HG02588 (cell line): ENCODE measurements at regions not wholly inside any gene's neighbourhood (a gene's known extent, or its start where the extent isn't known, plus 50 kb on each side); places are given as distances from the start of the nearest gene placed in this dataset.
A peak's percentile ranks its signal among the peaks of the same experiment; 100 is the strongest.
"Not testable (repeated sequence)": the region's sequence is repeated elsewhere in the genome, so short reads cannot be mapped to it uniquely, and the experiment has no call there.

ENCODE experiments used
- ATAC-seq: cut with Tn5 transposase; IDR thresholded peaks from one replicate; pipeline ENCODE4 v1.9.1; 2021; ENCODE audit warnings: mild to moderate bottlenecking, moderate library complexity; ENCODE audit not compliant: unreplicated experiment

GRCh38 chr9:86507212-86507630 is 153.0 kb upstream of the TUT7 start:
- ATAC-seq, result no peak

DNA sequence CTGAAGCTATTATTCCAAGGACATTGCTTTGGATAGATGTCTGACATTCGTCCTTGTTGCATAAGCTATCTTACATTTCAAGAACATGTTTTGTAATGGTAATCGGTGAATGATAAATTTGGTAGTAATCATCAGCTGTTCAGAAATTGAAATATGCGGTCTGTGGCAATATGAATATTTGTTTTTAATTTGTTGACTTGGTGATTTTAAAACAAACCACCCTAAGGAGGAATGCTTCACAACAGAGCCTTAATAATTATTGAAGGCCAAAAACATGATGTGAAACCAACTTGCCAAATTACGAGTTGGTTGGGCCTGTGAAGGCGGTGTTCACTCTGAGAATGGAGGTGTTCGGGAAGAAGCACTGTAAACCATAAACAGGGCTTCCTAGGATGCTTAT is 149.7 kb upstream of the TUT7 start:
- no peak for ATAC-seq

- no peak for ATAC-seq
Measured at GRCh38 chr9:86503314-86503713, 149.1 kb upstream of the TUT7 start.

DNA sequence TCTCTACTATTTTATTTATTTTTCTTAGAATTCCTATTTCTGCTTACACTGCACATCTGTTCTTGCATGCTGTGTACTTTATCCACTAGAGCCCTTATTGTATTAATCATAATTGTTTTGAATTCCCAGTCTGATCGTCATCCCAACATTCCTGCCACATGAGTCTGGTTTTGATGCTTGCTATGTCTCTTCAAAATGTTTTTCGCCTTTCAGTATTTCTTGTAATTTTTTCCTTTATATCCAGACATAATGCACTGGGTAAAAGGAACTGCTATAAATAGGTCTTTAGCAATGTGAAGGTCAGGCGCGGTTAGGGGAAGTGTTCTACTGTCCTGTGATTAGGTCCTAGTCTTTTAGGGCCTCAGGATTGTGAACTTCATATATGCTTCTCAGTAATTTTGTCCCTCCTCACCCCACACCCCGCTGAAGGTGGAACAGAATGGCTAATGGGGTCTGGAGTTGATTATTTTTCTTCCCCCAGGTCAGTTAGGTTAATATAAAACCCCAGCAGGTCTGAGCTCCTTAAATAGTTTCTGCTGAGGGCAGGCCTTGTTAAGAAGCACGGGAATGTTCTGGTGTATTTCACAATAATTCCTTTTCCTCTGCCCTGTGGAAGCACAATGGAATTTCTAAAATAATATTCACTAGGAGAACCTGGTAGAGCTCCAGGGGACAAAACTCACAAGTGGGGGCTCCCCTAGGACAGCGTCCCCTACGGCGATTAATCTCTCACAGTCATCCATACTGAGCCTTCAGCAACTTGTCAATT is 146.6 kb upstream of the TUT7 start:
- no peak for ATAC-seq

DNA sequence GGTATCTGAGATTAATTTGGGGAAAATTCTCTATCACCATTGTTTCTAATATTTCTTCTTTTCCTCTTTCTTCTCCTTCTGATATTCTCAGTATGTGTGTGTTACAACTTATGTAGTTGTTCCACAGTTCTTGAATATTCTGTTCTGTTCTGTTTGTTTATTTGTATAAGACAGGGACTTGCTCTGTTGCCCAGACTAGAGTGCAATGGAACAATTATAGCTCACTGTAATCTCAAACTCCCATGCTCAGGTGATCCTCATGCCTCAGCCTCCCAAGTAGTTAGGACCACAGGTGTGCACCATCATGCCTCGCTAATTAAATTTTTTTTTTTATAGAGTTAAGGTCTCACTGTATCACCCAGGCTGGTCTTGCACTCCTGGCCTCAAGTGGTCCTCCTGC is 145.8 kb upstream of the TUT7 start:
- ATAC-seq, result no peak

DNA sequence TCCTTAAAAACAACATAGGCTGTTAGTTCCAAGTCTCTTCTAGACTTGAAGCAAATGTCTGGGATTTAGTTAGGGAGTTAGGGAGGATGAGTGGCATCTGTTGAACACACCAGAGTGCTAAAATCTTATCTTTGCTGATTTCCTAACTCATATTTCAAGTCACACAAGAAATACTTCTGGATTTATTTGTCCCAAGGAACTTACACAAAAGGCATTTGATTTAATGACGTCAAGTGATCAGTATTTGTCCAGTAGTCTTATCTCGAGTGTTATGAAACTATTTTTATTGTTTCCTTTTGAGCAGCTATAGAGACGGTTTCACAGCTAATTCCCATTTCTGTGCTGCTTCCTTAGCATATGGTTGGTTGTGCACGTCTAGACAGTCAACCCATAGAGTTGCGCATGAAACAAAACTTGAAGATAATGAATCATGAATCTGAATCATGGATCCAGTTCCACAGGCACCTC is 140.5 kb upstream of the TUT7 start:
- ATAC-seq, result no peak

DNA sequence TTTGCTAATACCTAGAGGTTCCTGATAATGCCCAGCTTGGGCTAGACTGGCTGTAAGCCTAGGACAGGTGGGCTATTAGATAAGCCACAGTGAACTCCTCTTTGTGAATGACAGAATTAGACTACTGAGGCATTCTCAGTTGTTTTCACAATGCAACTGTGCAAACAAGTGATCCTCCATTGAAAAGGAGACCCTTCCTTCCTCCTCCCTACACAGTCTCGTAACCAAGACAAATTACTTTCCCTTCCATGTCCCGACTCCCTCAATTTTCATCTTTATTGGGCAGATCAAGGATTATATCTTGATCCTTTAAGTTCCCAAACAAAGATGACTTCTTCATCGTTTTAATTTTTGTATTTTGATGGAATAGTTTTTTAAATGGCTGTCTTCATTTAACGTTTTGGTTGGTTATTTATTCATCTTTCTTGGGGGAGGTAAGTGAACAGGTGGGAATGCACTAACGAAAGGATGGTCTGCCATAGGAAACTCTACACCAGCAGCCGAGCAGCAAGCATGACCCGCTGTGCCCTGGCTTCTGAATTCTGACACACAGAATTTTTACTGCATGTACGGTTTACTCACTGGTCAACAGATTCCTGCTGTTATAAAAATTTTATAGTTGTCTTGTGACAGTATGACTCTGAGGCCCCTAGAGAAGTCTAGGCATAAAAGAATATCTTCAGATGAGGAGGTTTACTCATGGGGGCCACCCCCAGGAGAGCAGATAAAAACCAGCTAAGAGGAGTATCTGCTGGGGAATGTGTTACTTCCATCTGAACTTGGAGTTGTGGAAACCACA is 137.5 kb upstream of the TUT7 start:
- no peak for ATAC-seq

- no peak for ATAC-seq
Measured at GRCh38 chr9:86488794-86489193, 134.6 kb upstream of the TUT7 start.

GRCh38 chr9:86488345-86488744 is 134.1 kb upstream of the TUT7 start:
- no peak for ATAC-seq

GRCh38 chr9:86487838-86488233 is 133.6 kb upstream of the TUT7 start:
- ATAC-seq, result no peak

DNA sequence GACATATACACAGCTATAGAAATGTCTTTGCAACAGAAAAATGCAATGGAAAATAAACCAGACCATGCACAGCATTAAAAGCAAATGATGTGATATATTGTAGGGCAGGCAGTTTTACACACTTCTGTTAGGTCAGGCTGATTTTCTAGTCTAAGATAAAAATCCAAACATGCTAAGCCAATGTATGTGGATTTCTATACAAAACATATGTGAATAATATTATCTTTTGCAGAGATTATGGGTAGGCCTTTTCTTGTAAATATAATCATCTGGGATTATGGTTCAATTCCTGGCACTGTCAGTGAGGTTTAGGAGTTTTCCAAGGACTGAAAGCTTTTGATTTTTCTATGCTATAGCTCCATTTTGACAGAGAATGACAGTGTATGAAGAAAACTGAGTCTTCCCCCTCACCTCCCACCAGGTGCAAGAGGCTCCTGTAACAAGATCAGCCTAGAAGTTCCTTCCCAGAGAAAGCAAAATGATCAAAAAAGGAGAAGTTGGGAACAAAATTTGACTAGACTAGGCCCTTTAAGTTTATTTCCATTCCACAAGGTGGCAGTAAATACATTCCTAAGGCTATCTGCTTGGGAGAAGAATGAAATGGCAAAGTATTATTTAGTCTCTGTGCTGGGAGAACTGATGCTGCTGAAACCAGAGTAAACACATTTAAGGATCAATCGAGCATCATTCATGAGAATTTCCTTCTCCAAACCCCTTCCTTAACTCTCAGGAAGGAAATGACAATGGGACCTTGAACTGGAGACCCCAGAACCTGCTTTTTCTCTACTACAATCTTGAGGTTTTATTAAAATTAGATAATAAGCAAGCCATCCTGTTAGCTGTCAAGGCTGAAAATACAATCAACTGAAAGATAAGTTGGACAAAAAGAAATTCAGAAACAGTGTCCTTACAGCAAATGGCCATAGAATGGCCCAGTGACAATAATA is 133.0 kb upstream of the TUT7 start:
- ATAC-seq, result no peak

- ATAC-seq, result peak; percentile 73
Measured at GRCh38 chr9:86485359-86485758, 131.1 kb upstream of the TUT7 start.

DNA sequence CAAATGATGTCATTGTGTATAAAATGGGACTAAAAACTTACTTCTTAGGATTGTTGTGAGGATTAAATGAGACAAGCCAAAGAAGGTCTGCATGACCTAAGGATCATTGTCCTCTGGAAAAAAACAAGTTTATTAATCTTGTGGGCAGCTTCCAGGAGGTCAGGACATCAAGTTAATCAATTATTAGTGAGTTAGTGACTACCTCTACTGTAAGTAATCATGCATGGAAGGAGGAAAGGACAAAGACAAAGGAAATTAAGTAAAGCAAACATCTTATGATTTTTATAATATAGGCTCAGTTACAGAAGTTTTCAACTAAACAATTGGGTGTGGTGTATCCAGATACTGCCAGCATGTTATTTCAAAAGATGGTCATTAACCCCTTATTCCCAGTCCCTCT is 129.3 kb upstream of the TUT7 start:
- no peak for ATAC-seq

DNA sequence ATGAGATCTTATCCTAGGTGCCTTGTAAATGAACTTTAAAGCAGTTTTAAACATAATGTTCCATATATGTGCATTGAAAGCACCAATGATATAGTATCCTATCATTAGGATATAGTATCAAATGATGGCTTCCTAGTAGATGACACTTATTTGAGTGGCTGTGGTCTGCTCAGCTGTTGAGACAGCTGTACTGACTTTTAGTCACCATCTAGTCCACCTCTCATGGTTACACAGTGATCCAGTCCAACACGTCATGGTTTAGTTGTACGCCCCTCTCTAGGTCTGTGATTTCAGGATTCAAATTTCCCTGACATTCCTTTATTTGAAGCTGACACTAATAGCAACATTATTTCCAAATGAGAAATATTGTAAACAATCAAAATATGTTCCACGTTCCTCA is 127.3 kb upstream of the TUT7 start:
- ATAC-seq, result no peak

DNA sequence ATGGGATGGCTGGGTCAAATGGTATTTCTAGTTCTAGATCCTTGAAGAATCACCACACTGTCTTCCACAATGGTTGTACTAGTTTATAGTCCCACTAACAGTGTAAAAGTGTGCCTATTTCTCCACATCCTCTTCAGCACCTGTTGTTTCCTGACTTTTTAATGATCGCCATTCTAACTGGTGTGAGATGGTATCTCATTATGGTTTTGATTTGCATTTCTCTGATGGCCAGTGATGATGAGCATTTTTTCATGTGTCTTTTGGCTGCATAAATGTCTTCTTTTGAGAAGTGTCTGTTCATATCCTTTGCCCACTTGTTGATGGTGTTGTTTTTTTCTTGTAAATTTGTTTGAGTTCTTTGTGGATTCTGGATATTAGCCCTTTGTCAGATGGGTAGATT is 121.0 kb upstream of the TUT7 start:
- not testable (repeated sequence) for ATAC-seq

- ATAC-seq, result no peak
Measured at GRCh38 chr9:86471171-86471815, 117.1 kb upstream of the TUT7 start.

DNA sequence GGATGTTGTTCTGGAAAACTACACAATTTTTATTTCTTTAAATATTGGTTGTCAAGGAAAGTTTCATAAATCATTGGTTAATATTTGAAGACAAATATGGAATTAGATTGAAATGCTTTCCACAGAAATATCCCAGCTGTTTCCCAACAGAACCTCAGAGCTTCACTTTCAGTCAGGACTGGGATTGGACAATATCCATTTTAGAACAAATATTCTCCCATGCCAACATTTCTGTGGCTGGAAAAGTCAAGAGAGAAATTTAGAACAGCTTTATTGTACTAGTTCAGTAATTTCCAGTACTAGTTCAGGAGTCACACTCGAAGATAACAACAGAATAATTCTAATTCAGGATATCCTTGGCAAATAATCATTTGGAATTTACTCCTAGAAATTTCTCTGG is 116.1 kb upstream of the TUT7 start:
- ATAC-seq, result no peak

DNA sequence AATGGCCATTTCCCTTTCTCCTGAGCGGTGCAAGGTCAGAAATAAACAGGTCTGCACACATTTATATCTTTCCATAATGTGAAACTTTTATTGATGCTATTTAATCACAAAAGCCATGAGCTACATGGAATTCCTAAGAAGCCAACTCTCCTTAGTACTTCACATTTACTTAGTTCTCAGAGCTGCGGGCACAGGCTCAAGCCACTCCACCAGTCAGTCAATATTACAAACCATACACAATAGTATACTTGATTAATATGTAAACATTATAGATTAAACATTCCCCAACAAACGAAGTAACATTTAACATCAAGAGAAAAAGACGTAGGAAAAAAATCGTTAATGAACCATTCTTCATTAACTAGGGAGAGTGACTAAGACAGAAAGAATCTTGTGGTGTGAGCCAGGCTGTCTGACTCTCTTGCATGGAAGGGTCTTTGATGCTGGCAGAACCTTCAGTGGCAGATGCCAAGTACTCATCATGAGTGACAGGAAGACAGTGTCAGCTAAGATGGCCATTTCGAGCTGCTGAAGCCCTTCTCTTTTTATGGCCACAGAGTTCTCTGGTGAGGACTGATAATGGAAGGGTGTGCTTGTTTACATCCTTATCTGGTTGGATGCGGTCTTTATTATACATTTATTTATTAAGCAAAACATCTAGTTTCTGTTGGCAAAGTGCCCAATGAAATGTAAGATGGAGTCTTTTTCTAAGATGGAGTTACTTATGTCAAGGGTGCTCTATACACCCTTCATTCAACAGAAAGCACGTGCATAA is 115.5 kb upstream of the TUT7 start:
- no peak for ATAC-seq

GRCh38 chr9:86464242-86464641 is 110.0 kb upstream of the TUT7 start:
- no peak for ATAC-seq
